ENCODE measurements at regions not wholly inside any gene's neighbourhood (a gene's known extent, or its start where the extent isn't known, plus 50 kb on each side); places are given as distances from the start of the nearest gene placed in this dataset.
"Not testable (repeated sequence)": the region's sequence is repeated elsewhere in the genome, so short reads cannot be mapped to it uniquely, and the experiment has no call there.

DNA sequence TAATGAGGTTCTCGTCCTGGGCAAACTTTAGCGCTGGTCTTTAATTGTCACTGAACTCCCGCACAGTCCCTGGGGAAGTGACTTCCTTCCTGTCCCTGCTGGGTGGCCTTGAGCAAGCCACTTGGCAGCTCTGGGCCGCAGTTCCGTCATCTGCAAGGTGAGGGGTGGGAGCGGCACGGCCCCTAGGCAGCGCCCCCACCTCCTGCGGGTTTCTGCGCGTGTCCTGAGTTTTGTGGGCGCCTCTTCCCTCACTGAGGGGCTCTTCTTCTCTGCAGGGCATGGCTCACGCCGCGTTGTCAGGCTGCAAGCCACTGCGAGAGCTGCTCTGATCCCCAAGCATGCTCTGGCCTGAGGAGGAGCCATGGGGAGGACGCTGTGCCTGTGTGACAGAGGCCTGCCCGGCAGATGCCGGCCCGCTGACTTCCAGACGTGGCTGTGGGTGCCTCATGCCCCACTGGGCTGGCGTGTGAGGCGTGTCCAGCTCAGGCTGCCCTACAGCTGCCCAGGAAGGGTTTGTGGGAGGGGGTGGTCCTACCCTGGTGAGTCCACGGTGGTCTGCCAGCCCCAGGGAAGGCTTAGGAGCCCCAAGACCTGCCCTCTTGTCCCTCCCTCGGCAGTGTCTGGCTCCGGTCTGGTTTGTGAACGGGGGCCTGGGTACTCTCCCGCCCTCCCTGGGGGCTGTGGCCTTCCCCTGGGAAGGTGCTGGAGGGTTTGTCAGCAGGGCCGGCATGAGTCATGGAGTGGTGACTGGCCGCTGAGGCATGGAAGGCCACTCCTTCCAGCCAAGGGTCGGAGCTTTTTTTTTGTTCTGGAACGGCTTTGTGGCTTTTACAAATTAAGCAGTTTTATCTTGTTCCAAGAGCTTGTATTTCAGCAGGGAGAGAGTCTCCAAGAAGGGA is 182.0 kb downstream of the SEC14L1 start:
- peak; percentile 84 for DNase-seq

DNA sequence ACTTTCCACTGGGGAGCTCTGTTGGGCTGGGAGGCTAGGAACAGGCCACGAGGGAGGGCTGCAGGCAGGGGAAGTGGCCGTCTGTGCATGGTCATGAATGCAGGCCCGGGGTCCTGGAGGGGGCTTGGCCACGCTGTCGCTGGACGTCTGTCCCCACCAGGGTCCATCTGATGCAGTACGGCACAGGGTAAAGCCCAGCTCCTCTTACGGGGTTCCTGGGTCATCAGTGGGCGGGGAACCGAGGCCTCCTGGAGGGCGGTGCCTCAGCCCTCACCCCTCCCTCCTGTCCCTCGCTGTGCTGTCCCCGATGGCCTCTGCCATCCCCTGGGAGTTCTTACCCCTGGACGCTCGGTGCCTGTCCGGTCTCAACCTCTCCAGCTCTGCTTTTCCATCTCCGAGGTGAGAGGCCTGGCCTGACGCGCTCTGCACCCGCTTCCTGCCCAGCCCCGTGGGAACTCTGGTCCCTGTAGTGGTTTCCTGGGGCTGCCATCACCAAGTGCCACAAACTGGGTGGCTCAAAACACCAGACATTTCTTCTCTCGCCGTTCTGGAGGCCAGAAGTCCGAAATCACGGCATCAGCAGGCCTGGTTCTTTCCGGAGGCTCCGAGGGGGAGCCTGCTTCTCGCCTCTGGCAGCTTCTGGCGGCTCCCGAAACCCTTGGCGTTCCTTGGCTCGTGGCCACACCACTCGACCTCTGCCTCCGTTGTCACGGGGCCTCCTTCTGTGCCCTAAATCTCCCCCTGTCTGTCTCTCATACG is 182.8 kb downstream of the SEC14L1 start:
- no peak for DNase-seq

DNA sequence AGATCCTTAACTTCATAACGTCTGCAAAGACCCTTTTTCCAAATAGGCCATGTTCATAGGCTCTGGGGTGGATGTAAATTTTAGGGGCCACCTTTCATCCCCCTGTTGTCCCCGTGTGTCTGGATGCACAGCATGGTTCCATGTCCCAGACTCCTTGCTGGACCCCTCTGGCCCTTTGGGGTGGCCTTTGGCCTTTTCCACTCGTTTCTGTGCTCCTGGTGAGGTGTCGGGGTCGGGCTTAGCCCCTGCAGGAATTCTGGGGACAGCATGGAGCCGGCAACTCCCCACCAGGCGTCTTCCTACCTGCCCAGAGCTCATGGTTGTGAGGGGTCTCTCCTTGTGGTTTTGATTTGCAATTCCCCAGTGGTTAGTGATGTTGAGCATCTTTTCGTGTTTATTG is 183.5 kb downstream of the SEC14L1 start:
- DNase-seq = no peak

DNA sequence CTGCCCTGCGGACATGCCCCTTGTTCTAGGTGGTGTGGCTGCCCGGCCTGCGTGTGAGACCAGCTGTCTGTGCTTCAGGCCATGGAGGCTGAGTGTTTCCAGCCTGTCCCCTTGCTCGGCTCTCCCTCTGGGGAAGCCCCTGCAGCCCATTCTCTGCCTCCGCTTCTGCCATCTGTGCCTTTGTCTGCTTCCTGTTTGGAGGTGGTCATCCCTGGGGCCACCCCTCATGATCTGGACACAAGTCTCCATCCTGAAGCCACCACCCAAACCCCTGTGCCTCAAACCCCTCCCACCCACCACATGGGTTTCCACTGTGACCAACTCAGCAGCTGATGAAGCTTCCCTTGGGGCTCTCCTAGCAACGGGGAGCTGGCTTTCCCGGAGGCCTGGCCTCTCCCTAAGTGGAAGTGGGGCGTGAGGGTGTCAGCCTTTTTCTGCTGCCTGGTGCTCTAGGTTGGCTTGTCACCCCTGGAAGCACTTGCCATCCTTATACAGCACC is 184.9 kb downstream of the SEC14L1 start:
- DNase-seq = no peak

DNA sequence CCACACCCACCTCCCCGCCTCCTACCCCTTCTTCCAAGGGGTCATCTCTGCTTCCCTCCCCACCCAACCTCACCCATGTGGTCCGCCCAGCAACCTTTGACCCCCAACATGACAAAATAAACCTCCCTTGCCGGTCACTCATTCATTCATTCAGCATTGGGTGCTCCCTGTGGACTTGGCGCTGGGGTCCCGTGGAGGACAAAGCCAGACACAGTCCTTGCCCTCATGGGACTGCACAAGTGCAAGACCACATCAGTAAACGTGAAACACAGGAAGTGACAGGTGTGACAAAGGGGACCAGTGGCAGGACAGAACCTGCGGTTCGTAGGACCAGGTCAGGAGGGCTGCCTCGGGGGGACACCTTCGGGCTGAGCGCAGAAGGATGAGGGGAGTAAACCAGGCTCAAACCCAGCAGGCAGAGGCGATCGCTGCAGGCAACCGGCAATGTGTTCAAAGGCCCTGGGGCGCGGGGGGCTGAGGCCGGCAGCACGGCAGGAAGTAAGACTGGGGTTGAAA is 185.4 kb downstream of the SEC14L1 start:
- no peak for DNase-seq

DNA sequence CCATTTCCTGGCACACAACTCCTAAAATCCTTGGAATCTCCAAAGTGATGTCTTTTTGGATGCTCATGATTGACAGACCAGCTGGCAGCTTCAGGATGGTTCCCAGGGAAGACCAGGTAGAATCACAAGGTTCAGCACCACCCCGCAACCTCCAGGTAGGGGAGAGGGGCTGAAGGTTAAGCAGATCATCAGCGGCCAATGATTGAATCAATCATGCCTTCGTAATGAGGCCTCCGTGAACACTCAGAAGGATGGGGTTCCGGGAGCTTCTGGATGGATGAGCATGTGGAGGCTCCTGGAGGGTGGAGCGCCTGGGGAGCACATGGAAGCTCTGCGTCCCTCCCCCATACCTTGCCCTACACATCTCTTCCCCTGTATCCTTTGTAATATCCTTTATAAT is 185.9 kb downstream of the SEC14L1 start:
- DNase-seq = no peak

DNA sequence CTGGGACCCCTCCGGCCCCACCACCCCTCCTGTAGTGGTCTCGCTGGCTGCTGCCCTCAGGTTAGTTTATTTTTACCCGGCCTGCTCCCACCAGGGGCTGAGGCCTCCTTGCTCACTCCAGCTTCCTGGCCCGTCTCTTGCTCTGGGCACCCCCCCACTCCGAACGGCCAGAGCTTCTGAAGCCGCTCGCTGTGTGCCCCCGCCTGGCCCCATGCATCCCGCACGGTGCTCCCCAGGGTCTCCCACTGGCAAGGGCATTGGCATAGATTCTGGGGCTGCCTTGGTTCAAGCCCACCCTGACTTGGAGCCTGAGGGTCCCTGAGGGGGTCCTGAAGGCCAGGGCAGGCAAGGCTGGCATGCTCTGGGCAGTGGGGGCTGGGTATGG is 186.4 kb downstream of the SEC14L1 start:
- DNase-seq = peak; percentile 21

DNA sequence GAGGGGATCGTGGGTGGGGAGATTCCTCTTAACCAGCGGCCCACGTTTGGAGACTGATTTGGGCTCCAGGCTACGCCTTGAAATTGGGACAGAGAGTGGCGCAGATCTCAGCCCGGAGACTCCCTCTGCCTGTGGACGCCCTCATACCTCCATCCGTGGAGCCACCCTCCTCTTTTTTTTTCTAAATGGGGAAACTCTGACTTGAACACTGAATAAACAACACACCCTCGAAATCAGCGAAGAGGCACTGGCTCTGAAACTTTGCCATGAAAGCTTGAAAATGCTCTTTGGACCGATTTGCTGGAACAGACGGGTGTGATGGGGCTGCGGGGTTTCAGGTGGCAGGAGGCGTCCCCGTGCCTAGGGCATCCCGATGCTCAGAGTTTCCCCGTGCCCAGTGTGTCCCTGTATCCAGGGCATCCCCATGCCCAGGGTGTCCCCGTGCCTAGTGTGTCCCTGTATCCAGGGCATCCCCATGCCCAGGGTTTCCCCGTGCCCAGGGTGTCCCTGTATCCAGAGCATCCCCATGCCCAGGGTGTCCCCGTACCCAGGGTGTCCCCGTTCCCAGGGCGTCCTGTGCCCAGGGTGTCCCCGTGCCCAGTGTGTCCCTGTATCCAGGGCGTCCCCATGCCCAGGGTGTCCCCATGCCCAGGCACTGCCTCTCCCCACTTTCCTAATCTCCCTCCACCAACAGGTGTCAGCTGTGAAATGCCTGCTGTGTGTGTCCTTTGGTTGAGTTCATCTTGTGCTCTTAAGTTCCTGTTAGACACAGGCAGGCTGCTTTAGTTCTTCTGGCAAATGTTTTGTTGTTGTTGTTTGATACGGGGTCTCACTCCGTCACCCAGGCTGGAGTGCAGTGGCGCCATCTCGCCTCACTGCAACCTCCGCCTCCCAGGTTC is 187.0 kb downstream of the SEC14L1 start:
- no peak for DNase-seq

DNA sequence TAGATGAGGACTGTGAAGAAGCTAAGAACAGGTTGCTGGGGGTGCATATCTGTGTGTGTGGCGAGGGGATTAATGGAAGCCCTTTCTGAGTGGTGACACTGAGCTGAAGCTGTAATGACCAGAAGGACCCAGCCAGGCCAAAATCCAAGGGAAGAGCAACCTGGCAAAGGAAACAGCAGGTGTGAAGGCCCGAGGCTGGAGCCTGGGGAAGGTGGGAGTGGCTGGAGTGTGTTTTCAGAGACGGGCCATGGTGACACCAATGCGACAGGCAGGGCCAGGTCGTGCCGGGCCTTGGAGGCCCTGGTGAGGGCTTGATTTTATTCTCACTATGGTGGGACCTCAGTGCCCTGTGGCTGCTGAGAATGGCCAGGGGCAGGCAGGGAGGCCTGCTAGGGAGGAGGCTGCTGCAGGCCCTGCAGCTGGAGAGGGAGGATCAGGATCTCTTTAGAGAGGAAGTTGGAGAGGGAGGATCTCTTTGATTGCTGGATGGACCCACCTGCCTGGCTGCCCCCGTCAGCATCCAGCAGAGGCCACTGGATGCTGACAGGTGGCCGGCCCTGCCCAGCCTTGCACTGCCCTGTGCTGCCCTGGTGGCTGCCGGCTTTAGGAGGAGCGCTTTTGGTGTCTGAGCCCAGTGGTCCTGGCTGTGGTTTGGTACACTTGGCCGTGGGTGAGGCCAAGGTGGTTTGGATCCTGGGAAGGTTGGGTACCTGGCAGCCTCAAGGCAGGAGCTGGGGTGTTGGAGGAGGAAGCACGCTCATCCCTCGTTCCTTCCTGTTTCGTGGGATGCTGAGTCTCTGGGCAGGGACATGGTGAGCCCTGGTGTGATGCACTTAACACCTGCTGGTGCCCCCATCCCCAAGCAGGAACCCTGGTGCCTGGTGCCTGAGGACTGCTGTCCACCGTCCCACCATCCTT is 188.3 kb downstream of the SEC14L1 start:
- no peak for DNase-seq

DNA sequence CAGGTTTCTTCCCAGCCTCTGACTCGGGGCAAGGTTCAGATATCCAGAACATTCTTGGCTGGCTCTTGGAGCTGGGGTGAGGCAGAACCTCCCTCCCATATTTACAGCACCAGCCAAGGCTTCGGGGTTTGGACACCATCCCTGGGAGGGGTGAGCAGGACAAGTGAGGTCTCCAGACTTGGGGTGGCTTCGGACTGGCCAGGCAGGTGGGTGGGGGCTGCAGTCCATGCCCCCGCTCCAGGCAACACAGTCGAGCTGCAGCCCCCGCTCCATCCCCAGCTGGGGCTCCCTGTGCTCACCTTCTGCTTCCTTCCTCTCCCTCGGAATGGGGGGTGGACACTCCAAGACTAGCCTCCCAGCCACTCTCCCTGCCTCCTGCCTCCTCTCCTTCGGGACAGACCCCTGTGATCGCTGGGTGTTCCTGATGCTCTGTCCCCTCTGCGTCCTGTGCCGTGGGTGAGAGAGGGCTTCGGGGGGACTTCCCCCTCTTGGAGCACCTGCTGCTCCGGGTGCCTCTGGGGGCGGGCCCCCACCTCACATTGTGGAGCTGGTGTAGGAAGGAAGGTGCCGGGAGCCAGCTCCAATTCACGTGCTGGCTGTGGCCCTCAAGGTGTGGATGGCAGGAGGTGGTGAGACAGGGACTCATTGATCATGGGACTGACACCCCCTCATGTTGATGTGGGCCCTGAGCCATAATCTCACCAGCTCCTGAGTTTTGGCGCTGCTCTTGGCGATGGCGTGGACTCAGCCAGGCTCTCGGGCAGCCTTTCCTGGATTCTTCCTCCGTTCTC is 189.2 kb downstream of the SEC14L1 start:
- DNase-seq = no peak

DNA sequence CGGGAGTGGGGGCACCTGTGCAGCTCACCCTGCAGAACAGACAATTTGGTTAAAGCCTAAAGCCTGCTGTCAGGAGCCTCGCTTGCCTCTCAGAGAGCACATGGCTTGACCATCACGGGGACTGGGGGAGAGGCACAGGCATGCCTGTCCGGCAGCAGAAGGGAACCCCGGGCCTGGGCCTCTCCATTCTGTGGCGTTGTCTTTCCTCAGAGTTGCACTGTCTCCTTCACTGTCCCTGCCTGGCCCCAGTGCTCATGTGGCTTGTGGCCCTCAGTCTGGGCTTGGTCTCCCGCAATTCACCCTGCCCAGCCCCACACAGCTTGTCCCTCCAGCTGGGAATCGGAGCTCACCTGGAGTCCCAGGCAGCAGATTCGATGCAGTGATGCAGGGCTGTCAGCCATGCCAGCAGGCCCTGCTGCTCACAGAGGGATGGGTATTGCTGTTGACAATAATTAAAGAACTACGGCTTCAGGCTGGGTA is 189.9 kb downstream of the SEC14L1 start:
- no peak for DNase-seq

DNA sequence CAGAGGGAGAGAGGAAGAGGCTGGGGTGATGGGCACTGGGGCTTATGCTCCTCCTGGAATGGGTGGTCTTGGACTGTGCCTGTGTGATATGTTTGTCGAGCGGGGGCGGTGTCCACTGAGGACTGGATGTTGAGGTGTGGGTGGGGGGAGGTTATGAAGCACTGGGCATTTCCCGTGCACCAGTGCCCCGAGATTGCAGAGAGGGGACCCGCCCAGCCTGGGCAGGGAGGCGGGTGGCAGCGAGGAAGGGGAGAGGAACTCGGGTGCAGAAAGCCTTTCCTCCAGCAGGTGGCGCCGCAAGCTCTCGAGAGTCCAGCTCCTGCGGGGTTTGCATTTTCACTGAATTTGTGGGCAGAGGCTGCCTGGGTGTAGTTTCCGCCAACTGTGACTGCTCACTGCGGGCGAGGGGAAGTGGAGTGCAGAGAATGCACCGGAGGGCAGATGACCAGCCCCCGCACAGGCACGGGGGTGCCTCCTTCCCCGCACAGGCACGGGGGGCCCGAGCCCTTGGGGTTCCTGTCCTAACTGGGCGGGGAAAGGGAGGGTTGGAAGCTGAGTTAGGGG is 190.6 kb downstream of the SEC14L1 start:
- peak; percentile 93 for DNase-seq

DNA sequence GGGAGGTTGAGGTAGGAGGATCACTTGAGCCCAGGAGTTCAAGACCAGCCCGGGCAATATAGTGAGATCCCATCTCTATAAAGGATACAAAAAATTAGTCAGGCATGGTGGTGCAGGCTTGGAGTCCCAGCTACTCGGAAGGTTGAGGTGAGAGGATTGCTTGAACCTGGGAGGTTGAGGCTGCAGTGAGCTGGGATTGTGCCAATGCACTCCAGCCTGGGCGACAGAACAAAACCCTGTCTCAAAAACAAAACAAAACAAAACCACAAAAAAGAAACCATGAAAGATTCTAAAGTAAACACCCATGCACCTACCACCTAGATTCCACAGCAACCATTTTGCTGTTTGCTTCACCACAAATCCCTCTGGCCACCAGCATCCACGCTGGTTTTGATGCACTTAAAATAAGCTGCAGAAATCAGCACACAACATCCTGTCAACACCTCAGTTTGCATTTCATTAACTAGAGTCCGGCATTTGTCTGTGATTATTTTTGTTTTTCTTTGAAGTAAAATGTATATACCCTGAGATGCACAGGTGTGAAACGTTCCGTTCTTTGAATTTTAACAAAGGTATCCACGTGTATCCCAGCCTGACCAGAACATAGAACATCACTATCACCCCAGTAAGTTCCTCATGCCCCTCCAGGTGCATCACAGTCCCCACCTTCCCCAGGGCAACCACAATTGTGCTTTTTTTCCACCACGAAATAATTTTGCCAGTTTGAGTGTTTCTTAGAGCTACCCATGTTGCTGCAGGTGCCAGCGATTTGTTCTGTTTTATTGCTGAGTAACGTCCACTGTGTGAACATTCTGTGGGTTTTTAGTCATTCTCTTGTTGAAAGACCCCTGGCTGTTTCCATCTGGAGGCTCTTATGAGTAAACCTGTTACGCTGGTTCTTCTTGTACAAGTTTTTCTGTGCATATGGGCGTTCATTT is 191.5 kb downstream of the SEC14L1 start:
- DNase-seq = no peak

DNA sequence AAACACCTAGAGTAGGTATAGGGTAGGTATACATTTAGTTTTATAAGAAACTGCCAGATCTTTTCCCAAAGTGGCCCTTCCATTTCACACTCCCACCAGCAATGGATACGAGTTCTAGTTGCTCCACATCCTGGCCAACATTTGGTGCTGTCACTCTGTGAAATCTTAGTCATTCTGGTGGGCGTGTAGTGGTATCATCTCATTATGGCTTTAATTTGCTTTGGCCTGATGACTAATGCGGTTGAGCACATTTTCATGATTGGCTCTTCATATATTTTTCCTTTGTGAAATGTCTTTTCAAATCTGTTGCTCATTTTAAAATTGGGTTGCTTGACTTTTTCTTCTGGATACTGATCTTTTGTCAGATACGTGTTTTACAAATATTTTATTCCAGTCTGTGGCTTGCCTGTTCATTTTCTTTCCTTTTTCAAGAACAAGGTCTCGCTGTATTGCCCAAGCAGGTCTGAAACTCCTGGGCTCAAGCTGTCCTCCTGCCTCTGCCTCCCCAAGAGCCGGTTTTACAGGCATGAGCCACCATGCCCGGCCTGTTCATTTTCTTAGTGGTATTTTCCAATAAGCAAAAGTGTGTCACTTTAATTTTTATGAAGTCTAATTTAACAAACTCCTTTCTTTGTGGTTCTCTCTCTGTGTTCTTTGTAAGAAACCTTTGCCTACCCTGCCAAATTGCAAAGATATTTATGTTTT is 192.4 kb downstream of the SEC14L1 start:
- no peak for DNase-seq

DNA sequence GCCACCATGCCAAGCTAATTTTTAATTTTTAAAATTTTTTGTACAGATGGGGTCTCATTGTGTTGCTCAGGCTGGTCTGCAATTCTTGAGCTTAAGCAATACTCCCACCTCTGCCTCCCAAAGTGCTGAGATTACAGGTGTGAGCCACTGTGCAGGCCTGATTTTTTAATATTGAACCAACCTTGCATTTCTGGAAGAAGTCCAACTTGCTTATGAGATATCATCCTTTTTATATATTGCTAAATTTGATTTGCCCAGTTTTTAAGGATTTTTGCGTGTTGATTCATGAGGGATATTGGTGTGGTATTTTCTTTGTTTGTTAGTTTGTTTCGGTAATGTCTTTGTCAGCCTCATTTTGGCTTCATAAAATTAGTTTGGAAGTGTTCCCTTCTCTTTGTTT is 196.4 kb downstream of the SEC14L1 start:
- DNase-seq = no peak

DNA sequence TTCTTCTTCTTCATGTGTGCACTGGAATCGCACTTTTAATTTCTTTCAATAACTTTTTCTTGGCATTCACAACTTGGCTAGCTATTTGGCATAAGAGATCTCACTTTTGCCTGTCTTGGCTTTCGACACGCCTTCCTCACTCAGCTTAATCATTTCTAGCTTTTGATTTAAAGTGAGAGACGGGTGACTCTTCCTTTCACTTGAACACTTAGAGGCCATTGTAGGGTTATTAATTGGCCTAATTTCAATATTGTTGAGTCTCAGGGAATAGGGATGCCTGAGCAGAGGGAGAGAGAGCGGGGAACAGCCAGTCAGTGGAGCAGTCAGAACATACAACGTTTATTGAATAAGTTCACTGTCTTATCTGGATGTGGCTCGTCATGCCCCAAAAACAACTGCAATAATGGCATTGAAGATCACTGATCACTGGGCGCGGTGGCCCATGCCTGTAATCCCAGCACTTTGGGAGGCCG is 200.3 kb downstream of the SEC14L1 start:
- no peak for DNase-seq

DNA sequence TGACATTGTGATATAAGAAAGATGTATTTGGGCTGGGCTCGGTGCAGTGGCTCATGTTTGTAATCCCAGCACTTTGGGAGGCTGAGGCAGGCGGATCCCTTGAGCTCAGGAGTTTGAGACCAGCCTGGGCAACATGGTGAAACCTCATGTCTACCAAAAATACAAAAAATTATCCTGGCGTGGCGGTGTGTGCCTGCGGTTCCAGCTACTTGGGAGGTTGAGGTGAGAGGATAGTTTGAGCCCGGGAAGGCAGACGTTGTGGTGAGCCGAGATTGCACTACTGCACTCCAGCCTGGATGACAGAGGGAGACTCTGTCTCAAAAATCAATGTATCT is 201.9 kb downstream of the SEC14L1 start:
- DNase-seq = not testable (repeated sequence)

Data from right hindlimb (tissue), 1 donor.